SU-DHL-6 (cell line): ENCODE measurements at regions not wholly inside any gene's neighbourhood (a gene's known extent, or its start where the extent isn't known, plus 50 kb on each side); places are given as distances from the start of the nearest gene placed in this dataset.

ENCODE experiments used
- H2AFZ ChIP-seq: fragments of 200-600 bp; sonication (generic); 2 replicates; pipeline ENCODE4 v1.6.1; 2014; ENCODE audit warnings: low read depth, mild to moderate bottlenecking, moderate library complexity, mixed read lengths, antibody characterized with exemption, low read length; ENCODE audit not compliant: severe bottlenecking
- H3F3A ChIP-seq: fragments of 200-600 bp; shearing (Covaris generic); 2 replicates; pipeline ENCODE4 v1.6.0; 2016; ENCODE audit warnings: antibody characterized with exemption, mild to moderate bottlenecking; ENCODE audit not compliant: insufficient read depth
- H3K27ac ChIP-seq: fragments of 200-600 bp; sonication (generic); 2 replicates; pipeline ENCODE4 v1.5.1; 2016; ENCODE audit warnings: low read depth, mild to moderate bottlenecking, low read length, moderate library complexity, mixed read lengths
- H3K27me3 ChIP-seq: fragments of 200-600 bp; sonication (generic), shearing (Covaris generic); 2 replicates; pipeline ENCODE4 v1.6.0; 2014; ENCODE audit warnings: mild to moderate bottlenecking, low read length
- H3K36me3 ChIP-seq: fragments of 200-600 bp; sonication (generic); 2 replicates; pipeline ENCODE4 v1.6.1; 2014; ENCODE audit warnings: mild to moderate bottlenecking, low read length, mixed read lengths
- H3K4me2 ChIP-seq: fragments of 300-600, 200-600 bp; shearing (Covaris generic), sonication (generic); 2 replicates; pipeline ENCODE4 v1.6.0; 2014; ENCODE audit warnings: low read length, low read depth, mild to moderate bottlenecking; ENCODE audit not compliant: poor library complexity, severe bottlenecking
- H3K4me3 ChIP-seq: fragments of 200-600 bp; sonication (generic); 2 replicates; pipeline ENCODE4 v1.5.1; 2014; ENCODE audit warnings: antibody characterized with exemption, low read length, mild to moderate bottlenecking, mixed read lengths; ENCODE audit not compliant: insufficient read depth, poor library complexity, severe bottlenecking
- H3K79me2 ChIP-seq: fragments of 200-600 bp; sonication (generic); 2 replicates; pipeline ENCODE4 v1.6.1; 2014; ENCODE audit warnings: mild to moderate bottlenecking, low read length, moderate library complexity; ENCODE audit not compliant: insufficient read depth
- H3K9ac ChIP-seq: fragments of 200-600 bp; sonication (generic); 2 replicates; pipeline ENCODE4 v1.7.0; 2014; ENCODE audit warnings: mild to moderate bottlenecking, low read length
- H3K9me2 ChIP-seq: fragments of 200-600 bp; sonication (generic); replicated peaks from 2 replicates; pipeline ENCODE4 v1.6.1; 2014; ENCODE audit warnings: low read length; ENCODE audit not compliant: insufficient read depth
- H3K9me3 ChIP-seq: fragments of 200-600 bp; sonication (generic); 2 replicates; pipeline ENCODE4 v1.6.1; 2014; ENCODE audit warnings: low read length, mixed read lengths; ENCODE audit not compliant: insufficient read depth
- H4K20me1 ChIP-seq: fragments of 200-600 bp; sonication (generic); 2 replicates; pipeline ENCODE4 v1.6.1; 2014; ENCODE audit warnings: low read depth, mild to moderate bottlenecking, antibody characterized with exemption, low read length, moderate library complexity, mixed read lengths
- CTCF ChIP-seq: fragments of 200-600 bp; sonication (generic); IDR thresholded peaks from one replicate; pipeline ENCODE4 v1.5.1; 2017; ENCODE audit warnings: antibody characterized with exemption, mild to moderate bottlenecking, low read length, moderate library complexity; ENCODE audit not compliant: insufficient read depth, poor library complexity, severe bottlenecking
- EZH2phosphoT487 ChIP-seq: fragments of 200-600 bp; sonication (generic), shearing (Covaris generic); conservative IDR thresholded peaks from 2 replicates; pipeline ENCODE4 v1.6.1; 2018; ENCODE audit warnings: mild to moderate bottlenecking, antibody characterized with exemption, low read length, moderate library complexity, mixed read lengths

- Histone ChIP-seq H3K27ac (no peak overlapping the region), H3K36me3 (no peaks in the 10 kb centered on the region), H2AFZ (no peak overlapping the region), H3K79me2 (no peaks in the 10 kb centered on the region), H3K4me2 (no peak overlapping the region), H4K20me1 (no peaks in the 10 kb centered on the region), H3K4me3 (no peak overlapping the region), H3K27me3 (no peaks in the 10 kb centered on the region), H3K9me2 (no peaks in the 10 kb centered on the region), H3F3A (no peaks in the 10 kb centered on the region), H3K9me3 (peaks cover 5% of the 10 kb centered on the region; the same call in 1 of the 2 replicates), H3K9ac (no peak overlapping the region)
- TF ChIP-seq CTCF: no peak
- TF ChIP-seq EZH2phosphoT487: no peak
Measured at GRCh38 chr7:46781901-46782439, 799.9 kb downstream of the TNS3 start.

- Histone ChIP-seq H3K4me3 (no peak overlapping the region), H3K9me2 (no peaks in the 10 kb centered on the region), H3K9me3 (peaks cover 5% of the 10 kb centered on the region; the same call in 1 of the 2 replicates), H3K27me3 (no peaks in the 10 kb centered on the region), H2AFZ (no peak overlapping the region), H3K27ac (no peak overlapping the region), H3K36me3 (no peaks in the 10 kb centered on the region), H4K20me1 (no peaks in the 10 kb centered on the region), H3K9ac (no peak overlapping the region), H3K79me2 (no peaks in the 10 kb centered on the region), H3F3A (no peaks in the 10 kb centered on the region), H3K4me2 (no peak overlapping the region)
- TF ChIP-seq EZH2phosphoT487: no peak
- peak; percentile 75 for TF ChIP-seq CTCF
Measured at GRCh38 chr7:46776790-46777189, 805.1 kb downstream of the TNS3 start.

GRCh38 chr7:46775776-46776175, 806.1 kb downstream of the TNS3 start:
- no peak overlapping the region for H3K4me2 ChIP-seq
- H3K27ac ChIP-seq: no peak overlapping the region
- H3K79me2 ChIP-seq: no peaks in the 10 kb centered on the region
- H4K20me1 ChIP-seq: no peaks in the 10 kb centered on the region
- H3K27me3 ChIP-seq: no peaks in the 10 kb centered on the region
- H3K9ac ChIP-seq: no peak overlapping the region
- no peaks in the 10 kb centered on the region for H3F3A ChIP-seq
- H2AFZ ChIP-seq: no peak overlapping the region
- H3K9me2 ChIP-seq: no peaks in the 10 kb centered on the region
- no peaks in the 10 kb centered on the region for H3K9me3 ChIP-seq
- no peaks in the 10 kb centered on the region for H3K36me3 ChIP-seq
- no peak overlapping the region for H3K4me3 ChIP-seq
- TF ChIP-seq CTCF: no peak
- no peak for TF ChIP-seq EZH2phosphoT487
